CD4-positive, alpha-beta T cell treated with Interleukin-10 for 1 hour (primary cell): ENCODE measurements at regions not wholly inside any gene's neighbourhood (a gene's known extent, or its start where the extent isn't known, plus 50 kb on each side); places are given as distances from the start of the nearest gene placed in this dataset.

Experiments used
- DNase-seq: peaks from one replicate; pipeline ENCODE4 v3.0.0-alpha.2; 2020

- no peak for DNase-seq
These were observed 140.6 kb downstream of the C5orf15 start for GRCh38 chr5:133827830-133828229.

- no peak for DNase-seq
These were observed 141.4 kb downstream of the C5orf15 start for GRCh38 chr5:133827011-133827410.

- DNase-seq, result peak; percentile 35
These were observed 142.7 kb downstream of the C5orf15 start for GRCh38 chr5:133825631-133826289.

GRCh38 chr5:133824661-133825254 lies 143.7 kb downstream of the C5orf15 start:
- no peak for DNase-seq

GRCh38 chr5:133821889-133822288 lies 146.5 kb downstream of the C5orf15 start:
- DNase-seq, result no peak

GRCh38 chr5:133821311-133821741 lies 147.1 kb downstream of the C5orf15 start:
- no peak for DNase-seq

GRCh38 chr5:133820507-133820906 lies 147.9 kb downstream of the C5orf15 start:
- DNase-seq, result no peak

- DNase-seq, result no peak
These were observed 148.4 kb downstream of the C5orf15 start for GRCh38 chr5:133819977-133820471.

GRCh38 chr5:133818869-133819600 lies 149.4 kb downstream of the C5orf15 start:
- DNase-seq, result no peak

GRCh38 chr5:133818031-133818431 lies 150.4 kb downstream of the C5orf15 start:
- DNase-seq, result no peak

GRCh38 chr5:133817456-133817855 lies 151.0 kb downstream of the C5orf15 start:
- DNase-seq, result no peak

- no peak for DNase-seq
These were observed 151.6 kb downstream of the C5orf15 start for GRCh38 chr5:133816791-133817190.

GRCh38 chr5:133814152-133814551 lies 154.3 kb downstream of the C5orf15 start:
- DNase-seq, result no peak

- no peak for DNase-seq
These were observed 157.3 kb downstream of the C5orf15 start for GRCh38 chr5:133811168-133811567.

GRCh38 chr5:133809801-133810200 lies 158.6 kb downstream of the C5orf15 start:
- DNase-seq, result no peak

GRCh38 chr5:133807348-133807747 lies 161.1 kb downstream of the C5orf15 start:
- DNase-seq, result no peak

- DNase-seq, result no peak
These were observed 161.6 kb downstream of the C5orf15 start for GRCh38 chr5:133806847-133807246.

- no peak for DNase-seq
These were observed 166.3 kb downstream of the C5orf15 start for GRCh38 chr5:133801955-133802751.

- no peak for DNase-seq
These were observed 167.0 kb downstream of the C5orf15 start for GRCh38 chr5:133801431-133801830.

- DNase-seq, result no peak
These were observed 168.7 kb downstream of the C5orf15 start for GRCh38 chr5:133799571-133800237.

GRCh38 chr5:133797167-133797566 lies 171.3 kb downstream of the C5orf15 start:
- DNase-seq, result no peak

- no peak for DNase-seq
These were observed 172.2 kb downstream of the C5orf15 start for GRCh38 chr5:133796186-133796585.
